Neural cell (in vitro differentiated cells): ENCODE measurements at regions not wholly inside any gene's neighbourhood (a gene's known extent, or its start where the extent isn't known, plus 50 kb on each side); places are given as distances from the start of the nearest gene placed in this dataset.

ENCODE experiments used
- TF ChIP-seq, protein P1 (sequence below): fragments of 450-650 bp; IDR thresholded peaks from 2 replicates; pipeline ENCODE4 v1.5.1; 2014; ENCODE audit warnings: antibody characterized with exemption, mild to moderate bottlenecking, moderate library complexity; ENCODE audit not compliant: poor library complexity, severe bottlenecking
- TF ChIP-seq, protein P2 (sequence below): IDR thresholded peaks from 2 replicates; pipeline ENCODE4 v1.6.1; 2012; ENCODE audit warnings: borderline replicate concordance

DNA sequence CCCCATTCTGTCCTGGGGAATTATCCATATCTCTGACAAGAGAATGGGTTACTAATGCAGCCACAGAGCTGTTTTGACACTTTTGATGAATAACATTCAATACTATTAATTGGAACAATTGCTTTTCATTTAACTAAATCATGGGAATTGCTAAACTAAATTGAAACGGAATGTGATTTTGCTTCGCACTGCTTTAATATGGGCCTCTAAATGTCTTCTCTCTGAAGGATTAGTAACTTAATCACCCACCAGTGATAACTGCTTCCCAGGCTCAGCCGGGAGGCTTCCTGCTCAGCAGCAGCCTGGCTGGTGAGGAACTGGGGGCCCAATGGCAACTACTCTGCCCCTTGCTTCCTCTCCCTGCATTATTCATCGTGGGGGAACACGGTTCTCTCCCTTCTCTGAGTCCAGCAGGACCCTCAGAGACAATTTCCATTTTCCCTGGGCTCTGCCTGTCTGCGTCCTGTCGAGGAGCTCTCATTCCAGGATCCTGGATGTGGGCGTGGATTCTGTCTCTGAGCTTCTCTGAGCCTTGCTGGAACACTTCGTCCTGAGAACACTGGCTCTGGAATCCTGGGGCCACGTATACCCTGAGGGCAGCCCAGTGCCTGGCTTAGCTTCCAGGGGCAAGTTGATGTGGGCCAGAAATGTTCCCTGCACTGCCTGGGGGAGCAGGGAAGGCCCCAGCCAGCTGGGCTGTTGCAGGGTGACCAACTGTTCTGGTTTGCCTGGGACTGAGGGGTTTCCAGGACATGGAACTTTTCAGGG is 308.9 kb downstream of the DHX35 start:
- TF ChIP-seq, protein P1, sequence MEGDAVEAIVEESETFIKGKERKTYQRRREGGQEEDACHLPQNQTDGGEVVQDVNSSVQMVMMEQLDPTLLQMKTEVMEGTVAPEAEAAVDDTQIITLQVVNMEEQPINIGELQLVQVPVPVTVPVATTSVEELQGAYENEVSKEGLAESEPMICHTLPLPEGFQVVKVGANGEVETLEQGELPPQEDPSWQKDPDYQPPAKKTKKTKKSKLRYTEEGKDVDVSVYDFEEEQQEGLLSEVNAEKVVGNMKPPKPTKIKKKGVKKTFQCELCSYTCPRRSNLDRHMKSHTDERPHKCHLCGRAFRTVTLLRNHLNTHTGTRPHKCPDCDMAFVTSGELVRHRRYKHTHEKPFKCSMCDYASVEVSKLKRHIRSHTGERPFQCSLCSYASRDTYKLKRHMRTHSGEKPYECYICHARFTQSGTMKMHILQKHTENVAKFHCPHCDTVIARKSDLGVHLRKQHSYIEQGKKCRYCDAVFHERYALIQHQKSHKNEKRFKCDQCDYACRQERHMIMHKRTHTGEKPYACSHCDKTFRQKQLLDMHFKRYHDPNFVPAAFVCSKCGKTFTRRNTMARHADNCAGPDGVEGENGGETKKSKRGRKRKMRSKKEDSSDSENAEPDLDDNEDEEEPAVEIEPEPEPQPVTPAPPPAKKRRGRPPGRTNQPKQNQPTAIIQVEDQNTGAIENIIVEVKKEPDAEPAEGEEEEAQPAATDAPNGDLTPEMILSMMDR = no peak
- TF ChIP-seq, protein P2, sequence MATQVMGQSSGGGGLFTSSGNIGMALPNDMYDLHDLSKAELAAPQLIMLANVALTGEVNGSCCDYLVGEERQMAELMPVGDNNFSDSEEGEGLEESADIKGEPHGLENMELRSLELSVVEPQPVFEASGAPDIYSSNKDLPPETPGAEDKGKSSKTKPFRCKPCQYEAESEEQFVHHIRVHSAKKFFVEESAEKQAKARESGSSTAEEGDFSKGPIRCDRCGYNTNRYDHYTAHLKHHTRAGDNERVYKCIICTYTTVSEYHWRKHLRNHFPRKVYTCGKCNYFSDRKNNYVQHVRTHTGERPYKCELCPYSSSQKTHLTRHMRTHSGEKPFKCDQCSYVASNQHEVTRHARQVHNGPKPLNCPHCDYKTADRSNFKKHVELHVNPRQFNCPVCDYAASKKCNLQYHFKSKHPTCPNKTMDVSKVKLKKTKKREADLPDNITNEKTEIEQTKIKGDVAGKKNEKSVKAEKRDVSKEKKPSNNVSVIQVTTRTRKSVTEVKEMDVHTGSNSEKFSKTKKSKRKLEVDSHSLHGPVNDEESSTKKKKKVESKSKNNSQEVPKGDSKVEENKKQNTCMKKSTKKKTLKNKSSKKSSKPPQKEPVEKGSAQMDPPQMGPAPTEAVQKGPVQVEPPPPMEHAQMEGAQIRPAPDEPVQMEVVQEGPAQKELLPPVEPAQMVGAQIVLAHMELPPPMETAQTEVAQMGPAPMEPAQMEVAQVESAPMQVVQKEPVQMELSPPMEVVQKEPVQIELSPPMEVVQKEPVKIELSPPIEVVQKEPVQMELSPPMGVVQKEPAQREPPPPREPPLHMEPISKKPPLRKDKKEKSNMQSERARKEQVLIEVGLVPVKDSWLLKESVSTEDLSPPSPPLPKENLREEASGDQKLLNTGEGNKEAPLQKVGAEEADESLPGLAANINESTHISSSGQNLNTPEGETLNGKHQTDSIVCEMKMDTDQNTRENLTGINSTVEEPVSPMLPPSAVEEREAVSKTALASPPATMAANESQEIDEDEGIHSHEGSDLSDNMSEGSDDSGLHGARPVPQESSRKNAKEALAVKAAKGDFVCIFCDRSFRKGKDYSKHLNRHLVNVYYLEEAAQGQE = no peak
